ENCODE measurements at regions not wholly inside any gene's neighbourhood (a gene's known extent, or its start where the extent isn't known, plus 50 kb on each side); places are given as distances from the start of the nearest gene placed in this dataset.

- TF ChIP-seq CTCF (IDR thresholded peaks at IDR 0.05; ENCODE audit: low read length): no peak
- TF ChIP-seq EZH2 (IDR thresholded peaks at IDR 0.05; ENCODE audit: borderline replicate concordance, low read length): no peak
Measured at GRCh38 chr15:29456964-29457363, 187.3 kb upstream of the NSMCE3 start.
